B cell (primary cell): ENCODE measurements at regions not wholly inside any gene's neighbourhood (a gene's known extent, or its start where the extent isn't known, plus 50 kb on each side); places are given as distances from the start of the nearest gene placed in this dataset.

Source experiments
- EZH2 ChIP-seq: IDR thresholded peaks from 2 replicates; pipeline ENCODE4 v1.6.1; 2012; ENCODE audit warnings: borderline replicate concordance, low read depth, mild to moderate bottlenecking, moderate library complexity, low read length; ENCODE audit not compliant: insufficient read depth, poor library complexity, severe bottlenecking
- TF ChIP-seq, protein P1 (sequence below): fragments of 200-600 bp; IDR thresholded peaks from one replicate; pipeline ENCODE4 v1.8.0; 2022; ENCODE audit warnings: antibody characterized with exemption, mild to moderate bottlenecking

- TF ChIP-seq, protein P1, sequence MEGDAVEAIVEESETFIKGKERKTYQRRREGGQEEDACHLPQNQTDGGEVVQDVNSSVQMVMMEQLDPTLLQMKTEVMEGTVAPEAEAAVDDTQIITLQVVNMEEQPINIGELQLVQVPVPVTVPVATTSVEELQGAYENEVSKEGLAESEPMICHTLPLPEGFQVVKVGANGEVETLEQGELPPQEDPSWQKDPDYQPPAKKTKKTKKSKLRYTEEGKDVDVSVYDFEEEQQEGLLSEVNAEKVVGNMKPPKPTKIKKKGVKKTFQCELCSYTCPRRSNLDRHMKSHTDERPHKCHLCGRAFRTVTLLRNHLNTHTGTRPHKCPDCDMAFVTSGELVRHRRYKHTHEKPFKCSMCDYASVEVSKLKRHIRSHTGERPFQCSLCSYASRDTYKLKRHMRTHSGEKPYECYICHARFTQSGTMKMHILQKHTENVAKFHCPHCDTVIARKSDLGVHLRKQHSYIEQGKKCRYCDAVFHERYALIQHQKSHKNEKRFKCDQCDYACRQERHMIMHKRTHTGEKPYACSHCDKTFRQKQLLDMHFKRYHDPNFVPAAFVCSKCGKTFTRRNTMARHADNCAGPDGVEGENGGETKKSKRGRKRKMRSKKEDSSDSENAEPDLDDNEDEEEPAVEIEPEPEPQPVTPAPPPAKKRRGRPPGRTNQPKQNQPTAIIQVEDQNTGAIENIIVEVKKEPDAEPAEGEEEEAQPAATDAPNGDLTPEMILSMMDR = no peak
- no peak for TF ChIP-seq EZH2
Measured at GRCh38 chr1:90472775-90473174, 244.3 kb downstream of the BARHL2 start.
